Anterior cingulate cortex (tissue), 58 donors: ENCODE measurements at regions not wholly inside any gene's neighbourhood (a gene's known extent, or its start where the extent isn't known, plus 50 kb on each side); places are given as distances from the start of the nearest gene placed in this dataset.

Experiments
- DNase-seq, 58 donors: peaks; one replicate each; lab custom pipeline; 2025; lab: John Stamatoyannopoulos, UW

GRCh38 chr11:30741039-30741550, 154.9 kb upstream of the MPPED2 start:
- no peak for DNase-seq

- no peak for DNase-seq
Measured at GRCh38 chr11:30740091-30740490, 153.9 kb upstream of the MPPED2 start.

GRCh38 chr11:30735946-30736345, 149.8 kb upstream of the MPPED2 start:
- DNase-seq: no peak

- no peak for DNase-seq
Measured at GRCh38 chr11:30733748-30734147, 147.6 kb upstream of the MPPED2 start.

- no peak for DNase-seq
Measured at GRCh38 chr11:30730011-30730410, 143.9 kb upstream of the MPPED2 start.

GRCh38 chr11:30729187-30729713, 143.1 kb upstream of the MPPED2 start:
- no peak for DNase-seq

- DNase-seq: no peak
Measured at GRCh38 chr11:30725645-30726195, 139.6 kb upstream of the MPPED2 start.

GRCh38 chr11:30724274-30724673, 138.1 kb upstream of the MPPED2 start:
- DNase-seq: no peak

- DNase-seq: no peak
Measured at GRCh38 chr11:30719371-30719770, 133.2 kb upstream of the MPPED2 start.

- DNase-seq: no peak
Measured at GRCh38 chr11:30717641-30718040, 131.5 kb upstream of the MPPED2 start.

- DNase-seq: no peak
Measured at GRCh38 chr11:30717009-30717408, 130.9 kb upstream of the MPPED2 start.

GRCh38 chr11:30712749-30713148, 126.6 kb upstream of the MPPED2 start:
- no peak for DNase-seq

- DNase-seq: no peak
Measured at GRCh38 chr11:30710221-30710620, 124.1 kb upstream of the MPPED2 start.

- DNase-seq: no peak
Measured at GRCh38 chr11:30707110-30707509, 121.0 kb upstream of the MPPED2 start.

- DNase-seq: no peak
Measured at GRCh38 chr11:30705913-30706675, 119.9 kb upstream of the MPPED2 start.

- no peak for DNase-seq
Measured at GRCh38 chr11:30698425-30698824, 112.3 kb upstream of the MPPED2 start.

- no peak for DNase-seq
Measured at GRCh38 chr11:30697032-30697431, 110.9 kb upstream of the MPPED2 start.

- DNase-seq: peak in 1 of 58 donors; percentile 2
Measured at GRCh38 chr11:30684772-30685171, 98.6 kb upstream of the MPPED2 start.

- no peak for DNase-seq
Measured at GRCh38 chr11:30683176-30683575, 97.0 kb upstream of the MPPED2 start.

- DNase-seq: no peak
Measured at GRCh38 chr11:30666817-30667216, 80.7 kb upstream of the MPPED2 start.

GRCh38 chr11:30665067-30665466, 78.9 kb upstream of the MPPED2 start:
- DNase-seq: no peak

GRCh38 chr11:30653606-30654005, 67.5 kb upstream of the MPPED2 start:
- no peak for DNase-seq
